Prostate gland (tissue), 2 donors: ENCODE measurements at regions not wholly inside any gene's neighbourhood (a gene's known extent, or its start where the extent isn't known, plus 50 kb on each side); places are given as distances from the start of the nearest gene placed in this dataset.

Experiments used
- DNase-seq: peaks from one replicate; pipeline ENCODE4 v3.0.0-alpha.2; 2019; ENCODE audit warnings: low spot score
- H3K27ac ChIP-seq, 2 donors: fragments of 200-600 bp; sonication (generic); 2 replicates each; pipeline ENCODE4 v1.5.1; 2017 to 2019
- H3K27me3 ChIP-seq: fragments of 200-600 bp; sonication (generic); replicated peaks from 2 replicates; pipeline ENCODE4 v1.5.1; 2019; ENCODE audit not compliant: insufficient read depth
- H3K36me3 ChIP-seq, 2 donors: fragments of 200-600 bp; sonication (generic); 1 replicate in 1 of 2; 2 replicates in 1 of 2; pipeline versions ENCODE4 v1.5.1 to v1.8.1; 2017 to 2019
- H3K4me1 ChIP-seq: fragments of 200-600 bp; sonication (generic); replicated peaks from 2 replicates; pipeline ENCODE4 v1.5.1; 2019
- H3K4me3 ChIP-seq, 2 donors: fragments of 200-600 bp; sonication (generic); 2 replicates each; pipeline ENCODE4 v1.5.1; 2017 to 2019
- H3K9me3 ChIP-seq: fragments of 200-600 bp; sonication (generic); 2 replicates; pipeline ENCODE4 v1.5.1; 2017
- CTCF ChIP-seq, 4 experiments: fragments of 200-600 bp in 2 of 4; fragments of 450-650 bp in 2 of 4; sonication (generic) in 2 of 4; IDR thresholded peaks; 1 replicate in 3 of 4; 2 replicates in 1 of 4; pipeline ENCODE4 v1.5.1; 2016 to 2019; ENCODE audit warnings: antibody characterized with exemption in 4 of 4, mild to moderate bottlenecking in 2 of 4, moderate library complexity in 2 of 4
- POLR2A ChIP-seq: fragments of 450-650 bp; IDR thresholded peaks from one replicate; pipeline ENCODE4 v1.6.1; 2016; ENCODE audit warnings: antibody characterized with exemption, mild to moderate bottlenecking
- POLR2AphosphoS5 ChIP-seq: sonication (generic); formaldehyde crosslinking; IDR thresholded peaks from one replicate; pipeline ENCODE4 v1.6.1; 2017; ENCODE audit warnings: antibody characterized with exemption
- WGBS: methylation state at CpG from one replicate; pipeline ENCODE4 v1.1.5; 2018; 5-methylcytosine and 5-hydroxymethylcytosine counted together
- intact Hi-C: fragments of 100-400 bp; cut with DNase I; formaldehyde crosslinking; loops from one replicate; pipeline ENCODE4 v1.14.2; 2022

- TF ChIP-seq POLR2AphosphoS5 (no peak), POLR2A (no peak), CTCF (IDR thresholded peaks at IDR 0.05) (no peak)
- no peaks in the 10 kb centered on the region for H3K36me3 ChIP-seq
- intact Hi-C loops, result no loop called here
- 53% methylated on average over 4 of the region's 4 CpGs for WGBS
- H3K4me3 ChIP-seq, result no peak overlapping the region
- H3K27me3 ChIP-seq, result no peaks in the 10 kb centered on the region
- H3K9me3 ChIP-seq, result no peaks in the 10 kb centered on the region
- H3K27ac ChIP-seq, result no peak overlapping the region
- DNase-seq, result no peak
- no peaks in the 10 kb centered on the region for H3K4me1 ChIP-seq
These were observed 421.6 kb downstream of the ANXA1 start for GRCh38 chr9:73573235-73573634.

GRCh38 chr9:73575101-73576060 is 423.7 kb downstream of the ANXA1 start:
- TF ChIP-seq POLR2AphosphoS5 (no peak), POLR2A (no peak), CTCF (IDR thresholded peaks at IDR 0.05) (no peak)
- intact Hi-C loops, result no loop called here
- Histone ChIP-seq H3K9me3 (no peaks in the 10 kb centered on the region), H3K4me1 (no peaks in the 10 kb centered on the region), H3K27ac (no peak overlapping the region), H3K36me3 (no peaks in the 10 kb centered on the region), H3K4me3 (no peak overlapping the region), H3K27me3 (no peaks in the 10 kb centered on the region)
- no peak for DNase-seq
- WGBS, result 70% methylated on average over 4 of the region's 4 CpGs

- no peaks in the 10 kb centered on the region for H3K9me3 ChIP-seq
- WGBS, result 57% methylated on average over 3 of the region's 3 CpGs
- TF ChIP-seq POLR2AphosphoS5, result no peak
- no peak for TF ChIP-seq POLR2A
- no peak for TF ChIP-seq CTCF (IDR thresholded peaks at IDR 0.05)
- H3K36me3 ChIP-seq, result no peaks in the 10 kb centered on the region
- no peak for DNase-seq
- no peaks in the 10 kb centered on the region for H3K27me3 ChIP-seq
- H3K4me1 ChIP-seq, result no peaks in the 10 kb centered on the region
- H3K27ac ChIP-seq, result no peak overlapping the region
- no peak overlapping the region for H3K4me3 ChIP-seq
- intact Hi-C loops, result no loop called here
These were observed 426.2 kb downstream of the ANXA1 start for GRCh38 chr9:73577848-73578247.

- no peak for DNase-seq
- Histone ChIP-seq H3K27ac (no peak overlapping the region), H3K36me3 (no peaks in the 10 kb centered on the region), H3K4me3 (no peak overlapping the region), H3K4me1 (no peaks in the 10 kb centered on the region), H3K27me3 (no peaks in the 10 kb centered on the region), H3K9me3 (no peaks in the 10 kb centered on the region)
- peak; percentile 22 for TF ChIP-seq POLR2AphosphoS5
- TF ChIP-seq POLR2A, result no peak
- no peak for TF ChIP-seq CTCF (IDR thresholded peaks at IDR 0.05)
- WGBS, result 37% methylated on average over 2 of the region's 2 CpGs
- intact Hi-C loops, result no loop called here
These were observed 428.2 kb downstream of the ANXA1 start for GRCh38 chr9:73579823-73580222.

- Histone ChIP-seq H3K27me3 (no peaks in the 10 kb centered on the region), H3K9me3 (no peaks in the 10 kb centered on the region), H3K4me1 (no peaks in the 10 kb centered on the region), H3K36me3 (no peaks in the 10 kb centered on the region), H3K27ac (no peak overlapping the region), H3K4me3 (no peak overlapping the region)
- TF ChIP-seq POLR2A (no peak), CTCF (IDR thresholded peaks at IDR 0.05) (no peak), POLR2AphosphoS5 (no peak)
- no peak for DNase-seq
- intact Hi-C loops, result no loop called here
These were observed 431.9 kb downstream of the ANXA1 start for GRCh38 chr9:73583576-73583975.
